K562 (cell line): ENCODE measurements at regions not wholly inside any gene's neighbourhood (a gene's known extent, or its start where the extent isn't known, plus 50 kb on each side); places are given as distances from the start of the nearest gene placed in this dataset.

ENCODE experiments used
- ATAC-seq: fragments of 200-7000 bp; cut with Tn5 transposase; 3 replicates; pipeline ENCODE4 v1.9.1; 2020; ENCODE audit warnings: moderate library complexity
- BruUV-seq: library from RNA; stranded (reverse); fragments of 400-500 nt; replicated peaks from 2 replicates; lab custom pipeline; 2021; lab: Mats Ljungman, UMichigan
- CTCF ChIA-PET: fragments of 300-600 bp; formaldehyde crosslinking; extraction: SDS; loops from one replicate; lab custom pipeline; 2021; ENCODE audit warnings: low intra/inter-chr PET ratio; lab: Yijun Ruan, JAX
- POLR2A ChIA-PET: fragments of 300-600, 350-650 bp; sonication (Branson Sonifier 250); formaldehyde crosslinking; extraction: SDS; loops from one replicate; lab custom pipeline; 2021; ENCODE audit warnings: antibody characterized with exemption, inconsistent platforms; lab: Yijun Ruan, JAX
- DNase-seq, 4 experiments: peaks; one replicate each; pipeline versions ENCODE4 v3.0.0 to v3.0.0-alpha.2; 2011 to 2018; ENCODE audit warnings: low spot score in 3 of 4, mixed read lengths in 3 of 4; ENCODE audit errors: extremely low read depth in 1 of 4
- FAIRE-seq: peaks from 2 replicates; lab custom pipeline; 2011; peaks lifted over from hg19 to GRCh38; lab: Jason Lieb, UNC
- H2AFZ ChIP-seq: 2 replicates; pipeline ENCODE4 v1.6.0; 2011; ENCODE audit warnings: low read depth, low read length, control low read depth, inconsistent platforms
- H3K27ac ChIP-seq: fragments of 200-600 bp; 3 replicates; pipeline ENCODE4 v1.8.0; 2011; ENCODE audit warnings: low read depth, mild to moderate bottlenecking, control low read depth, inconsistent platforms, low read length, moderate library complexity, mixed read lengths; ENCODE audit errors: extremely low read depth
- H3K27me3 ChIP-seq, 2 experiments: fragments of 300-600 bp in 1 of 2; 2 replicates in 1 of 2; 3 replicates in 1 of 2; pipeline versions ENCODE4 v1.6.0 to v1.8.0; 2011; ENCODE audit warnings: inconsistent platforms in 2 of 2, low read length in 2 of 2, mild to moderate bottlenecking in 1 of 2, mixed read lengths in 1 of 2, moderate library complexity in 1 of 2; ENCODE audit not compliant: control insufficient read depth in 2 of 2, insufficient read depth in 2 of 2
- H3K36me3 ChIP-seq: fragments of 300-600 bp; 3 replicates; pipeline ENCODE4 v1.8.0; 2011; ENCODE audit warnings: mild to moderate bottlenecking, low read length, inconsistent platforms; ENCODE audit not compliant: control insufficient read depth, insufficient read depth
- H3K4me1 ChIP-seq, 2 experiments: fragments of 200-600 bp in 1 of 2; replicated peaks in 1 of 2; 2 replicates in 1 of 2; 3 replicates in 1 of 2; pipeline versions ENCODE4 v1.5.1 to v1.8.0; 2011; ENCODE audit warnings: inconsistent platforms in 2 of 2, low read length in 2 of 2, mild to moderate bottlenecking in 1 of 2, mixed read lengths in 1 of 2, moderate library complexity in 1 of 2; ENCODE audit not compliant: control insufficient read depth in 2 of 2, insufficient read depth in 2 of 2
- H3K4me2 ChIP-seq: 2 replicates; pipeline ENCODE4 v1.6.1; 2011; ENCODE audit warnings: low read length, control low read depth, inconsistent platforms, mixed read lengths; ENCODE audit not compliant: insufficient read depth
- H3K4me3 ChIP-seq: fragments of 200-600 bp; sonication (generic), shearing (Covaris generic); 2 replicates; pipeline ENCODE4 v1.5.1; 2016; ENCODE audit warnings: control low read depth, inconsistent platforms
- H3K79me2 ChIP-seq: fragments of 200-600 bp; 3 replicates; pipeline ENCODE4 v1.8.0; 2011; ENCODE audit warnings: low read length, inconsistent platforms; ENCODE audit not compliant: control insufficient read depth, insufficient read depth
- H3K9ac ChIP-seq, 2 experiments: 2 replicates each; pipeline versions ENCODE4 v1.6.0 to v1.6.1; 2011; ENCODE audit warnings: low read depth in 2 of 2, low read length in 2 of 2, control low read depth in 1 of 2, inconsistent platforms in 1 of 2, mild to moderate bottlenecking in 1 of 2, mixed read lengths in 1 of 2; ENCODE audit not compliant: insufficient read depth in 1 of 2
- H3K9me1 ChIP-seq: one replicate; pipeline ENCODE4 v1.6.0; 2011; ENCODE audit warnings: inconsistent platforms, mild to moderate bottlenecking, low read length, moderate library complexity; ENCODE audit not compliant: control insufficient read depth, insufficient read depth
- H3K9me3 ChIP-seq: replicated peaks from 2 replicates; pipeline ENCODE4 v1.5.1; 2011; ENCODE audit warnings: low read depth, low read length, inconsistent platforms; ENCODE audit not compliant: control insufficient read depth, insufficient read depth
- H4K20me1 ChIP-seq: replicated peaks from 2 replicates; pipeline ENCODE4 v1.6.1; 2011; ENCODE audit warnings: low read length, inconsistent platforms, mixed read lengths; ENCODE audit not compliant: control insufficient read depth, insufficient read depth
- ETV5 ChIP-seq: sonication (generic); formaldehyde crosslinking; IDR thresholded peaks from 2 replicates; pipeline ENCODE4 v1.4.0; 2020; ENCODE audit warnings: low read depth, mild to moderate bottlenecking, missing genetic modification reagents
- ZNF184 ChIP-seq: sonication (generic); formaldehyde crosslinking; IDR thresholded peaks from 2 replicates; pipeline ENCODE4 v1.5.0; 2020; ENCODE audit warnings: missing genetic modification reagents
- ZNF586 ChIP-seq: fragments of 450-650 bp; formaldehyde crosslinking; conservative IDR thresholded peaks from 2 replicates; pipeline ENCODE4 v1.4.0; 2020; ENCODE audit warnings: mild to moderate bottlenecking, moderate library complexity
- WGBS: fragments of 100-300 bp; shearing (Covaris generic); methylation state at CpG from one replicate; pipeline ENCODE4 v1.1.6; 2016; ENCODE audit warnings: low coverage, mixed read lengths; ENCODE audit not compliant: insufficient coverage; ENCODE audit errors: missing lambda C conversion rate; 5-methylcytosine and 5-hydroxymethylcytosine counted together
- in situ Hi-C: fragments of 300-500 bp; cut with MboI; formaldehyde crosslinking; loops from 4 replicates; pipeline ENCODE4 v1.15.0; 2018; ENCODE audit warnings: inconsistent platforms, mixed read lengths
- intact Hi-C: fragments of 100-400 bp; cut with micrococcal nuclease; formaldehyde crosslinking; loops from 2 replicates; pipeline ENCODE4 v1.14.2; 2022
- TF ChIP-seq, protein P1 (sequence below): conservative IDR thresholded peaks from 2 replicates; pipeline ENCODE4 v1.6.1; 2011; ENCODE audit warnings: low read depth, mild to moderate bottlenecking, low read length; ENCODE audit not compliant: control insufficient read depth
- TF ChIP-seq, protein P2 (sequence below), 2 experiments: fragments of 150-350 bp in 1 of 2; IDR thresholded peaks; 2 replicates each; pipeline ENCODE4 v1.6.1; 2012 to 2016; ENCODE audit warnings: low read depth in 2 of 2, low read length in 2 of 2, mild to moderate bottlenecking in 1 of 2, moderate library complexity in 1 of 2

DNA sequence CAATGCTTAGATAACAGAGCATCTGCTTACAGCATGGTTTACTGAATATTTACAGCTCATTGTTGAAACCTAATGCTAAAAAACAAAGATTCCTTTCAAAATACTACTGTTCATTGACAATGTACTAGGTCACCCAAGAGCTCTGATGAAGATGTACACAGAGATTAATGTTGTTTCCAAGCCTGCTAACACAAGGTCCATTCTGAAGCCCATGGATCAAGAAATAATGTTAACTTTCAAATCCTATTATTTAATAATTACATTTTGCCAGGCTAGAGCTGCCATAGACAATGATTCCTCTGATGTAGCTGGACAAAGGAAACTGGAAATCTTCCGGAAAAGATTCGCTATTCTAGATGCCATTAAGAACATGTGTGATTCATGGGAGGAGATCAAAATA, 355.6 kb downstream of the TENT5A start:
- ChIA-PET CTCF (no interaction called here), POLR2A (no interaction called here)
- intact Hi-C loops: no loop called here
- Histone ChIP-seq H3K27ac (no peak overlapping the region), H3K79me2 (no peaks in the 10 kb centered on the region), H3K4me2 (no peak overlapping the region), H3K9me3 (peaks cover 2% of the 10 kb centered on the region; the same call in 1 of the 2 replicates), H3K9me1 (no peaks in the 10 kb centered on the region), H3K27me3 (no peaks in the 10 kb centered on the region), H3K4me3 (no peak overlapping the region), H3K9ac (no peak overlapping the region), H4K20me1 (no peaks in the 10 kb centered on the region), H2AFZ (no peak overlapping the region), H3K4me1 (no peaks in the 10 kb centered on the region), H3K36me3 (no peaks in the 10 kb centered on the region)
- in situ Hi-C loops: no loop called here
- BruUV-seq: no TSS peak
- DNase-seq (no peak), FAIRE-seq (no peak), ATAC-seq (no peak)
- TF ChIP-seq ZNF586 (no peak), ETV5 (no peak), ZNF184 (no peak)
- TF ChIP-seq, protein P1, sequence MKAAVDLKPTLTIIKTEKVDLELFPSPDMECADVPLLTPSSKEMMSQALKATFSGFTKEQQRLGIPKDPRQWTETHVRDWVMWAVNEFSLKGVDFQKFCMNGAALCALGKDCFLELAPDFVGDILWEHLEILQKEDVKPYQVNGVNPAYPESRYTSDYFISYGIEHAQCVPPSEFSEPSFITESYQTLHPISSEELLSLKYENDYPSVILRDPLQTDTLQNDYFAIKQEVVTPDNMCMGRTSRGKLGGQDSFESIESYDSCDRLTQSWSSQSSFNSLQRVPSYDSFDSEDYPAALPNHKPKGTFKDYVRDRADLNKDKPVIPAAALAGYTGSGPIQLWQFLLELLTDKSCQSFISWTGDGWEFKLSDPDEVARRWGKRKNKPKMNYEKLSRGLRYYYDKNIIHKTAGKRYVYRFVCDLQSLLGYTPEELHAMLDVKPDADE: no peak
- TF ChIP-seq, protein P2, sequence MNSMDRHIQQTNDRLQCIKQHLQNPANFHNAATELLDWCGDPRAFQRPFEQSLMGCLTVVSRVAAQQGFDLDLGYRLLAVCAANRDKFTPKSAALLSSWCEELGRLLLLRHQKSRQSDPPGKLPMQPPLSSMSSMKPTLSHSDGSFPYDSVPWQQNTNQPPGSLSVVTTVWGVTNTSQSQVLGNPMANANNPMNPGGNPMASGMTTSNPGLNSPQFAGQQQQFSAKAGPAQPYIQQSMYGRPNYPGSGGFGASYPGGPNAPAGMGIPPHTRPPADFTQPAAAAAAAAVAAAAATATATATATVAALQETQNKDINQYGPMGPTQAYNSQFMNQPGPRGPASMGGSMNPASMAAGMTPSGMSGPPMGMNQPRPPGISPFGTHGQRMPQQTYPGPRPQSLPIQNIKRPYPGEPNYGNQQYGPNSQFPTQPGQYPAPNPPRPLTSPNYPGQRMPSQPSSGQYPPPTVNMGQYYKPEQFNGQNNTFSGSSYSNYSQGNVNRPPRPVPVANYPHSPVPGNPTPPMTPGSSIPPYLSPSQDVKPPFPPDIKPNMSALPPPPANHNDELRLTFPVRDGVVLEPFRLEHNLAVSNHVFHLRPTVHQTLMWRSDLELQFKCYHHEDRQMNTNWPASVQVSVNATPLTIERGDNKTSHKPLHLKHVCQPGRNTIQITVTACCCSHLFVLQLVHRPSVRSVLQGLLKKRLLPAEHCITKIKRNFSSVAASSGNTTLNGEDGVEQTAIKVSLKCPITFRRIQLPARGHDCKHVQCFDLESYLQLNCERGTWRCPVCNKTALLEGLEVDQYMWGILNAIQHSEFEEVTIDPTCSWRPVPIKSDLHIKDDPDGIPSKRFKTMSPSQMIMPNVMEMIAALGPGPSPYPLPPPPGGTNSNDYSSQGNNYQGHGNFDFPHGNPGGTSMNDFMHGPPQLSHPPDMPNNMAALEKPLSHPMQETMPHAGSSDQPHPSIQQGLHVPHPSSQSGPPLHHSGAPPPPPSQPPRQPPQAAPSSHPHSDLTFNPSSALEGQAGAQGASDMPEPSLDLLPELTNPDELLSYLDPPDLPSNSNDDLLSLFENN (IDR thresholded peaks at IDR 0.05; ENCODE audit: low read depth in 2 of 2, low read length in 2 of 2): no peak
- WGBS: 0% methylated on average over 2 of the region's 2 CpGs
